WTC11 (cell line): ENCODE measurements at regions not wholly inside any gene's neighbourhood (a gene's known extent, or its start where the extent isn't known, plus 50 kb on each side); places are given as distances from the start of the nearest gene placed in this dataset.

Experiments
- ATAC-seq: fragments of 200-7000 bp; cut with Tn5 transposase; 2 replicates; pipeline ENCODE4 v1.10.0; 2021; ENCODE audit warnings: mild to moderate bottlenecking, moderate library complexity
- CTCF ChIA-PET: fragments of 300-600 bp; sonication (Branson Sonifier 250); formaldehyde crosslinking; loops from one replicate; lab custom pipeline; 2021; ENCODE audit warnings: antibody characterized with exemption; lab: Charles Lee
- POLR2A ChIA-PET: fragments of 350-600 bp; sonication (Branson Sonifier 250); formaldehyde crosslinking; loops from one replicate; lab custom pipeline; 2021; ENCODE audit warnings: antibody characterized with exemption; lab: Charles Lee
- DNase-seq: peaks from one replicate; pipeline ENCODE4 v3.0.0; 2021; ENCODE audit warnings: low spot score
- H3K27ac Mint-ChIP-seq: 2 replicates; pipeline ENCODE4 v1.8.0; 2021; ENCODE audit warnings: mixed read lengths
- H3K27me3 Mint-ChIP-seq: 2 replicates; pipeline ENCODE4 v1.8.0; 2021; ENCODE audit warnings: low read depth, mild to moderate bottlenecking, moderate library complexity, mixed read lengths
- H3K36me3 Mint-ChIP-seq: 2 replicates; pipeline ENCODE4 v1.8.0; 2021; ENCODE audit warnings: mixed read lengths
- H3K4me1 Mint-ChIP-seq: 2 replicates; pipeline ENCODE4 v1.8.0; 2022; ENCODE audit warnings: mixed read lengths
- H3K4me3 Mint-ChIP-seq: 2 replicates; pipeline ENCODE4 v1.8.0; 2021; ENCODE audit warnings: mild to moderate bottlenecking, moderate library complexity, mixed read lengths
- H3K9me3 Mint-ChIP-seq: 2 replicates; pipeline ENCODE4 v1.8.0; 2021; ENCODE audit warnings: mixed read lengths
- ARID4B ChIP-seq: sonication (generic); formaldehyde crosslinking; IDR thresholded peaks from 2 replicates; pipeline ENCODE4 v1.8.0; 2023; ENCODE audit warnings: missing genetic modification reagents, mild to moderate bottlenecking, borderline replicate concordance
- ATF1 ChIP-seq: sonication (generic); formaldehyde crosslinking; IDR thresholded peaks from 2 replicates; pipeline ENCODE4 v1.8.1; 2023; ENCODE audit warnings: mild to moderate bottlenecking, moderate library complexity, missing genetic modification reagents
- CBFB ChIP-seq: sonication (generic); formaldehyde crosslinking; IDR thresholded peaks from 2 replicates; pipeline ENCODE4 v1.8.1; 2022; ENCODE audit warnings: mild to moderate bottlenecking, low read depth, missing genetic modification reagents
- CDX4 ChIP-seq: fragments of 250-450 bp; sonication (Bioruptor Pico); IDR thresholded peaks from 2 replicates; pipeline ENCODE4 v1.9.0; 2021; ENCODE audit warnings: moderate library complexity, mild to moderate bottlenecking, inconsistent platforms, borderline replicate concordance
- CREB1 ChIP-seq: sonication (generic); formaldehyde crosslinking; IDR thresholded peaks from 2 replicates; pipeline ENCODE4 v1.8.0; 2023; ENCODE audit warnings: mild to moderate bottlenecking, missing genetic modification reagents
- CREM ChIP-seq: sonication (generic); formaldehyde crosslinking; IDR thresholded peaks from 2 replicates; pipeline ENCODE4 v1.8.1; 2022; ENCODE audit warnings: mild to moderate bottlenecking, missing genetic modification reagents, moderate library complexity
- CTCF ChIP-seq: fragments of 200-600 bp; IDR thresholded peaks from 2 replicates; pipeline ENCODE4 v1.8.0; 2022; ENCODE audit warnings: antibody characterized with exemption
- ERG ChIP-seq: fragments of 250-450 bp; sonication (Bioruptor Pico); IDR thresholded peaks from 2 replicates; pipeline ENCODE4 v1.8.0; 2021; ENCODE audit warnings: mild to moderate bottlenecking
- ESRRA ChIP-seq: sonication (generic); formaldehyde crosslinking; IDR thresholded peaks from 2 replicates; pipeline ENCODE4 v1.8.1; 2022; ENCODE audit warnings: mild to moderate bottlenecking, missing genetic modification reagents, borderline replicate concordance
- IRF1 ChIP-seq: sonication (generic); formaldehyde crosslinking; IDR thresholded peaks from 2 replicates; pipeline ENCODE4 v1.8.0; 2023; ENCODE audit warnings: missing genetic modification reagents
- KAT7 ChIP-seq: sonication (generic); formaldehyde crosslinking; IDR thresholded peaks from 2 replicates; pipeline ENCODE4 v1.8.1; 2023; ENCODE audit warnings: missing genetic modification reagents, mild to moderate bottlenecking, borderline replicate concordance
- MAX ChIP-seq: sonication (generic); formaldehyde crosslinking; IDR thresholded peaks from 2 replicates; pipeline ENCODE4 v1.8.0; 2022; ENCODE audit warnings: mild to moderate bottlenecking, missing genetic modification reagents
- PREB ChIP-seq: sonication (generic); formaldehyde crosslinking; IDR thresholded peaks from 2 replicates; pipeline ENCODE4 v1.8.1; 2022; ENCODE audit warnings: mild to moderate bottlenecking, missing genetic modification reagents, moderate library complexity, borderline replicate concordance
- SMAD3 ChIP-seq: sonication (generic); formaldehyde crosslinking; IDR thresholded peaks from 2 replicates; pipeline ENCODE4 v1.8.0; 2022; ENCODE audit warnings: missing genetic modification reagents, mild to moderate bottlenecking, borderline replicate concordance
- TCF7 ChIP-seq: sonication (generic); formaldehyde crosslinking; IDR thresholded peaks from 2 replicates; pipeline ENCODE4 v1.8.0; 2022; ENCODE audit warnings: mild to moderate bottlenecking, low read depth, missing genetic modification reagents, moderate library complexity
- TP53 ChIP-seq: sonication (generic); formaldehyde crosslinking; IDR thresholded peaks from 2 replicates; pipeline ENCODE4 v1.8.1; 2023; ENCODE audit warnings: mild to moderate bottlenecking, missing genetic modification reagents
- ZMAT4 ChIP-seq: fragments of 250-450 bp; sonication (Bioruptor Pico); IDR thresholded peaks from 2 replicates; pipeline ENCODE4 v1.9.0; 2021; ENCODE audit warnings: mild to moderate bottlenecking
- ZNF512 ChIP-seq: sonication (generic); formaldehyde crosslinking; IDR thresholded peaks from 2 replicates; pipeline ENCODE4 v1.8.1; 2022; ENCODE audit warnings: missing genetic modification reagents, borderline replicate concordance
- ZNF532 ChIP-seq: fragments of 250-450 bp; sonication (Bioruptor Pico); IDR thresholded peaks from 2 replicates; pipeline ENCODE4 v1.9.0; 2021; ENCODE audit warnings: mild to moderate bottlenecking, borderline replicate concordance

- TF ChIP-seq PREB (CRISPR knock-in tag) (no peak), CREB1 (CRISPR knock-in tag) (no peak), CTCF (no peak; the same call in 1 of the 2 replicates), ZNF512 (CRISPR knock-in tag) (no peak), IRF1 (no peak), ZMAT4 (CRISPR knock-in tag) (no peak), TCF7 (CRISPR knock-in tag) (no peak), CBFB (CRISPR knock-in tag) (no peak), TP53 (no peak), ATF1 (CRISPR knock-in tag) (no peak), SMAD3 (CRISPR knock-in tag) (no peak), CREM (CRISPR knock-in tag) (no peak)
These were observed 229.5 kb upstream of the ASIC2 start (continued) for GRCh38 chr17:33522623-33523022.

GRCh38 chr17:33523577-33523981, 230.5 kb upstream of the ASIC2 start:
- H3K4me1 Mint-ChIP-seq, result peaks cover 2% of the 10 kb centered on the region; the same call in 1 of the 2 replicates
- H3K36me3 Mint-ChIP-seq, result peaks cover 6% of the 10 kb centered on the region; the same call in 1 of the 2 replicates
- DNase-seq, result no peak
- TF ChIP-seq ZNF532 (CRISPR knock-in tag) (no peak), KAT7 (CRISPR knock-in tag) (no peak), ERG (no peak), CDX4 (CRISPR knock-in tag) (no peak), ARID4B (CRISPR knock-in tag) (no peak), ESRRA (CRISPR knock-in tag) (no peak), MAX (CRISPR knock-in tag) (no peak)

More at GRCh38 chr17:33523577-33523981, 230.5 kb upstream of the ASIC2 start:
- CTCF ChIA-PET, result interaction anchor here (0.9 to 6.2 kb wide), 4 partner anchors 124 to 233 kb away, joined by 3 to 71 read pairs (median 29); partner anchors contain the start of gene ASIC2
- ATAC-seq, result no peak
- POLR2A ChIA-PET, result no interaction called here
- no peak overlapping the region for H3K4me3 Mint-ChIP-seq
- peaks cover 14% of the 10 kb centered on the region for H3K9me3 Mint-ChIP-seq
- H3K27me3 Mint-ChIP-seq, result peaks cover 3% of the 10 kb centered on the region; the same call in 1 of the 2 replicates
- H3K27ac Mint-ChIP-seq, result no peak overlapping the region
